ENCODE measurements at regions not wholly inside any gene's neighbourhood (a gene's known extent, or its start where the extent isn't known, plus 50 kb on each side); places are given as distances from the start of the nearest gene placed in this dataset.

DNA sequence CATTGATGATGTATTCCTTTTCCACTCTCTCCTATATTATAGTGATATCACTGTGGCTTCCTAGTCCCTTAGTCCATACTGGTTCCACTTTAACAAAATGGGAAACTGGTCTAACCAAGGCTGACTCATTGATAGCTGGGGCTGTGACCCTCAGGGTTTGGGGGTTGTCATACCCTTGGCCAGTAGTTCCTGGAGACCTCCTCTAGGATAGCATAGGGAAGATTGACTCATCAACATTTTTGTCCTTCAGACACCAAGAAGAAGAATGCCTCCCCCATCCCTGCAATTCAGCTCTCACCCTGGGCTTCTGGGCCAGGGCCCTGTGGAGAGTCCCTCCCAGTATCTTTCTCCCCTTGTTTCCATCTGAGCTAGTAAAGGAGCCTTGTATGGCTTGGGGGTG lies 68.8 kb upstream of the PRPS1 start:
- ATAC-seq (ENCODE audit: insufficient read depth, low read depth) (no peak), DNase-seq (no peak)
- Histone ChIP-seq H3K79me2 (ENCODE audit: insufficient read depth, low read length) (no peaks in the 10 kb centered on the region), H3K27me3 (ENCODE audit: insufficient read depth, low read length, poor library complexity) (no peaks in the 10 kb centered on the region), H3K4me3 (ENCODE audit: low read depth in 1 of 2, low read length in 2 of 2) (no peak overlapping the region), H3K9me3 (ENCODE audit: insufficient read depth, low read length, severe bottlenecking) (no peaks in the 10 kb centered on the region), H3K4me1 (ENCODE audit: insufficient read depth, low read length) (no peaks in the 10 kb centered on the region), H3K27ac (ENCODE audit: low read length) (no peak overlapping the region), H3K9ac (ENCODE audit: low read depth, low read length) (no peak overlapping the region), H2AFZ (ENCODE audit: low read depth, low read length) (no peak overlapping the region), H3K4me2 (ENCODE audit: insufficient read depth, low read length) (no peak overlapping the region), H3K36me3 (ENCODE audit: insufficient read depth, low read length) (no peaks in the 10 kb centered on the region), H4K20me1 (ENCODE audit: insufficient read depth, low read length) (no peaks in the 10 kb centered on the region)
- no peak for TF ChIP-seq EZH2 (IDR thresholded peaks at IDR 0.05; ENCODE audit: borderline replicate concordance, low read depth, low read length, severe bottlenecking)
- TF ChIP-seq, protein P1, sequence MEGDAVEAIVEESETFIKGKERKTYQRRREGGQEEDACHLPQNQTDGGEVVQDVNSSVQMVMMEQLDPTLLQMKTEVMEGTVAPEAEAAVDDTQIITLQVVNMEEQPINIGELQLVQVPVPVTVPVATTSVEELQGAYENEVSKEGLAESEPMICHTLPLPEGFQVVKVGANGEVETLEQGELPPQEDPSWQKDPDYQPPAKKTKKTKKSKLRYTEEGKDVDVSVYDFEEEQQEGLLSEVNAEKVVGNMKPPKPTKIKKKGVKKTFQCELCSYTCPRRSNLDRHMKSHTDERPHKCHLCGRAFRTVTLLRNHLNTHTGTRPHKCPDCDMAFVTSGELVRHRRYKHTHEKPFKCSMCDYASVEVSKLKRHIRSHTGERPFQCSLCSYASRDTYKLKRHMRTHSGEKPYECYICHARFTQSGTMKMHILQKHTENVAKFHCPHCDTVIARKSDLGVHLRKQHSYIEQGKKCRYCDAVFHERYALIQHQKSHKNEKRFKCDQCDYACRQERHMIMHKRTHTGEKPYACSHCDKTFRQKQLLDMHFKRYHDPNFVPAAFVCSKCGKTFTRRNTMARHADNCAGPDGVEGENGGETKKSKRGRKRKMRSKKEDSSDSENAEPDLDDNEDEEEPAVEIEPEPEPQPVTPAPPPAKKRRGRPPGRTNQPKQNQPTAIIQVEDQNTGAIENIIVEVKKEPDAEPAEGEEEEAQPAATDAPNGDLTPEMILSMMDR (IDR thresholded peaks at IDR 0.05; ENCODE audit: borderline replicate concordance, extremely low read depth, low read length, poor library complexity, severe bottlenecking) = no peak

DNA sequence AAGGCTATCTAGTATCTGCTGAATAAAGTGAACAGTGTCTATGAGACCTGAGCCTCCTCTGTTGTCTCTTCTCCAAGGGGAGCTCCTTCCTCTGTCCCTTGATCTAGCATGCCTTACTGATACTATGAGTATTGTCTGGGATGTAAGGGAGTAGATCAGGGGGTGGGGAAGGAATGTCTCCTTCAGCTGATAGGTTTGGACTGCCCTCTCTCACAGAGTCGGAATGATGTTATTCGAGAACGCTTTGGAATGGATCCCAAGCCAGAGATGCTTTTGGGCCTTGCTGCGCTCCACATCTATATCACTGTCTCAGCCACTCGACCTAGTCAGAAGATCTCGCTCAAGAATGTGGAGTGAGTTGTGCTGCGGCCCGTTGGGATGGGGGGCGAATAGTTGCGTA lies 68.3 kb upstream of the PRPS1 start:
- no peaks in the 10 kb centered on the region for H3K9me3 ChIP-seq (ENCODE audit: insufficient read depth, low read length, severe bottlenecking)
- no peak for TF ChIP-seq EZH2 (IDR thresholded peaks at IDR 0.05; ENCODE audit: borderline replicate concordance, low read depth, low read length, severe bottlenecking)
- TF ChIP-seq, protein P1 (IDR thresholded peaks at IDR 0.05; ENCODE audit: borderline replicate concordance, extremely low read depth, low read length, poor library complexity, severe bottlenecking) = no peak
- H3K36me3 ChIP-seq (ENCODE audit: insufficient read depth, low read length) = no peaks in the 10 kb centered on the region
- DNase-seq (no peak), ATAC-seq (ENCODE audit: insufficient read depth, low read depth) (no peak)
- no peak overlapping the region for H2AFZ ChIP-seq (ENCODE audit: low read depth, low read length)
- H3K4me3 ChIP-seq (ENCODE audit: low read depth in 1 of 2, low read length in 2 of 2) = no peak overlapping the region
- H3K27ac ChIP-seq (ENCODE audit: low read length) = no peak overlapping the region
- no peak overlapping the region for H3K4me2 ChIP-seq (ENCODE audit: insufficient read depth, low read length)
- H3K9ac ChIP-seq (ENCODE audit: low read depth, low read length) = no peak overlapping the region
- H3K79me2 ChIP-seq (ENCODE audit: insufficient read depth, low read length) = no peaks in the 10 kb centered on the region
- H3K4me1 ChIP-seq (ENCODE audit: insufficient read depth, low read length) = no peaks in the 10 kb centered on the region
- no peaks in the 10 kb centered on the region for H4K20me1 ChIP-seq (ENCODE audit: insufficient read depth, low read length)
- no peaks in the 10 kb centered on the region for H3K27me3 ChIP-seq (ENCODE audit: insufficient read depth, low read length, poor library complexity)

DNA sequence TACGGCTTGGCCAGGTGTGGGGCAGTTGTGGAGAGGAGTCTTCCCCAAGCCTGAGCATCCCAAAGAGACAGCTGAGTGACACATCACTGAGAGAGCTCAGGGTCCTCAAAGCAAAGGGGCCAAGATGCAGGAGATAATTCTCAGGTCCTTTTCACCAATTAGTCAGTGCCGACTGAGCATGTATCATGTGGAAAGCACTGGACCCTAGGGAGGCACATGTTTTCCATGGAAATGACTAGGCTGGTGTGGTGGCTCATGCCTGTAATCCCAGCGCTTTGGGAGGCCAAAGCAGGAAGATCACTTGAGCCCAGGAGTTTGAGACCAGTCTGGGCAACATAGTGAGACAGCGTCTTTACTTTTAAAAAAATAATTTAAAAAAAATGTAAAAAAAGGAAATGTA lies 67.3 kb upstream of the PRPS1 start:
- no peak for DNase-seq
- Histone ChIP-seq H3K4me1 (ENCODE audit: insufficient read depth, low read length) (no peaks in the 10 kb centered on the region), H3K9ac (ENCODE audit: low read depth, low read length) (no peak overlapping the region), H4K20me1 (ENCODE audit: insufficient read depth, low read length) (no peaks in the 10 kb centered on the region), H3K9me3 (ENCODE audit: insufficient read depth, low read length, severe bottlenecking) (no peaks in the 10 kb centered on the region), H3K27ac (ENCODE audit: low read length) (no peak overlapping the region), H2AFZ (ENCODE audit: low read depth, low read length) (no peak overlapping the region), H3K79me2 (ENCODE audit: insufficient read depth, low read length) (no peaks in the 10 kb centered on the region), H3K27me3 (ENCODE audit: insufficient read depth, low read length, poor library complexity) (no peaks in the 10 kb centered on the region), H3K36me3 (ENCODE audit: insufficient read depth, low read length) (no peaks in the 10 kb centered on the region), H3K4me3 (ENCODE audit: low read depth in 1 of 2, low read length in 2 of 2) (no peak overlapping the region), H3K4me2 (ENCODE audit: insufficient read depth, low read length) (no peak overlapping the region)
- no peak for ATAC-seq (ENCODE audit: insufficient read depth, low read depth)
- TF ChIP-seq, protein P1 (IDR thresholded peaks at IDR 0.05; ENCODE audit: borderline replicate concordance, extremely low read depth, low read length, poor library complexity, severe bottlenecking) = no peak
- no peak for TF ChIP-seq EZH2 (IDR thresholded peaks at IDR 0.05; ENCODE audit: borderline replicate concordance, low read depth, low read length, severe bottlenecking)
